ENCODE measurements at regions not wholly inside any gene's neighbourhood (a gene's known extent, or its start where the extent isn't known, plus 50 kb on each side); places are given as distances from the start of the nearest gene placed in this dataset.

GRCh38 chr1:86296305-86297205 lies 99.6 kb downstream of the ODF2L start:
- H3K27ac ChIP-seq: no peak overlapping the region
- no peaks in the 10 kb centered on the region for H3K27me3 ChIP-seq (ENCODE audit: control insufficient read depth, insufficient read depth, low read length)
- no peak overlapping the region for H3K4me3 ChIP-seq (ENCODE audit: low read depth, low read length)
- no peak overlapping the region for H2AFZ ChIP-seq
- H3K36me3 ChIP-seq (ENCODE audit: control insufficient read depth, insufficient read depth, low read length): no peaks in the 10 kb centered on the region
- no peaks in the 10 kb centered on the region for H3K4me1 ChIP-seq
- no peak overlapping the region for H3K4me2 ChIP-seq (ENCODE audit: low read length)
- no peak overlapping the region for H3K9ac ChIP-seq
- no peaks in the 10 kb centered on the region for H3K79me2 ChIP-seq
- TF ChIP-seq, protein P1, sequence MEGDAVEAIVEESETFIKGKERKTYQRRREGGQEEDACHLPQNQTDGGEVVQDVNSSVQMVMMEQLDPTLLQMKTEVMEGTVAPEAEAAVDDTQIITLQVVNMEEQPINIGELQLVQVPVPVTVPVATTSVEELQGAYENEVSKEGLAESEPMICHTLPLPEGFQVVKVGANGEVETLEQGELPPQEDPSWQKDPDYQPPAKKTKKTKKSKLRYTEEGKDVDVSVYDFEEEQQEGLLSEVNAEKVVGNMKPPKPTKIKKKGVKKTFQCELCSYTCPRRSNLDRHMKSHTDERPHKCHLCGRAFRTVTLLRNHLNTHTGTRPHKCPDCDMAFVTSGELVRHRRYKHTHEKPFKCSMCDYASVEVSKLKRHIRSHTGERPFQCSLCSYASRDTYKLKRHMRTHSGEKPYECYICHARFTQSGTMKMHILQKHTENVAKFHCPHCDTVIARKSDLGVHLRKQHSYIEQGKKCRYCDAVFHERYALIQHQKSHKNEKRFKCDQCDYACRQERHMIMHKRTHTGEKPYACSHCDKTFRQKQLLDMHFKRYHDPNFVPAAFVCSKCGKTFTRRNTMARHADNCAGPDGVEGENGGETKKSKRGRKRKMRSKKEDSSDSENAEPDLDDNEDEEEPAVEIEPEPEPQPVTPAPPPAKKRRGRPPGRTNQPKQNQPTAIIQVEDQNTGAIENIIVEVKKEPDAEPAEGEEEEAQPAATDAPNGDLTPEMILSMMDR (IDR thresholded peaks at IDR 0.05): no peak
- H3K9me3 ChIP-seq (ENCODE audit: control insufficient read depth, low read length): no peaks in the 10 kb centered on the region

- Histone ChIP-seq H3K27me3 (ENCODE audit: control insufficient read depth, insufficient read depth, low read length) (no peaks in the 10 kb centered on the region), H3K27ac (no peak overlapping the region), H3K79me2 (no peaks in the 10 kb centered on the region), H3K9me3 (ENCODE audit: control insufficient read depth, low read length) (no peaks in the 10 kb centered on the region), H3K4me2 (ENCODE audit: low read length) (no peak overlapping the region), H3K4me3 (ENCODE audit: low read depth, low read length) (no peak overlapping the region), H2AFZ (no peak overlapping the region), H3K36me3 (ENCODE audit: control insufficient read depth, insufficient read depth, low read length) (no peaks in the 10 kb centered on the region), H3K4me1 (no peaks in the 10 kb centered on the region), H3K9ac (no peak overlapping the region)
- TF ChIP-seq, protein P1 (IDR thresholded peaks at IDR 0.05): no peak
Observed at GRCh38 chr1:86289746-86290145, 106.4 kb downstream of the ODF2L start.

GRCh38 chr1:86289161-86289560 lies 107.0 kb downstream of the ODF2L start:
- Histone ChIP-seq H3K9ac (no peak overlapping the region), H3K27ac (no peak overlapping the region), H3K4me1 (no peaks in the 10 kb centered on the region), H3K79me2 (no peaks in the 10 kb centered on the region), H2AFZ (no peak overlapping the region), H3K27me3 (ENCODE audit: control insufficient read depth, insufficient read depth, low read length) (no peaks in the 10 kb centered on the region), H3K9me3 (ENCODE audit: control insufficient read depth, low read length) (no peaks in the 10 kb centered on the region), H3K4me2 (ENCODE audit: low read length) (no peak overlapping the region), H3K4me3 (ENCODE audit: low read depth, low read length) (no peak overlapping the region), H3K36me3 (ENCODE audit: control insufficient read depth, insufficient read depth, low read length) (no peaks in the 10 kb centered on the region)
- TF ChIP-seq, protein P1 (IDR thresholded peaks at IDR 0.05): no peak

GRCh38 chr1:86288586-86289147 lies 107.5 kb downstream of the ODF2L start:
- TF ChIP-seq, protein P1 (IDR thresholded peaks at IDR 0.05): no peak
- H3K4me1 ChIP-seq: no peaks in the 10 kb centered on the region
- no peaks in the 10 kb centered on the region for H3K27me3 ChIP-seq (ENCODE audit: control insufficient read depth, insufficient read depth, low read length)
- no peaks in the 10 kb centered on the region for H3K36me3 ChIP-seq (ENCODE audit: control insufficient read depth, insufficient read depth, low read length)
- H2AFZ ChIP-seq: no peak overlapping the region
- no peak overlapping the region for H3K9ac ChIP-seq
- H3K27ac ChIP-seq: no peak overlapping the region
- H3K4me2 ChIP-seq (ENCODE audit: low read length): no peak overlapping the region
- no peaks in the 10 kb centered on the region for H3K79me2 ChIP-seq
- H3K4me3 ChIP-seq (ENCODE audit: low read depth, low read length): no peak overlapping the region
- H3K9me3 ChIP-seq (ENCODE audit: control insufficient read depth, low read length): no peaks in the 10 kb centered on the region
